H1 (cell line): ENCODE measurements at regions not wholly inside any gene's neighbourhood (a gene's known extent, or its start where the extent isn't known, plus 50 kb on each side); places are given as distances from the start of the nearest gene placed in this dataset.

Experiments
- CTCF ChIA-PET: fragments of 300-600 bp; sonication (Branson Sonifier 250); formaldehyde crosslinking; loops from one replicate; lab custom pipeline; 2021; ENCODE audit not compliant: partially characterized antibody; lab: Charles Lee
- POLR2A ChIA-PET: fragments of 300-600 bp; sonication (Branson Sonifier 250); formaldehyde crosslinking; loops from one replicate; lab custom pipeline; 2021; ENCODE audit warnings: inconsistent platforms; ENCODE audit not compliant: partially characterized antibody; lab: Charles Lee
- DNase-seq, 2 experiments: peaks; one replicate each; pipeline versions ENCODE4 v3.0.0 to v3.0.0-alpha.2; 2010 to 2022; ENCODE audit warnings: low spot score in 2 of 2, low read depth in 1 of 2, mixed read lengths in 1 of 2
- FAIRE-seq: peaks from 2 replicates; lab custom pipeline; 2011; peaks lifted over from hg19 to GRCh38; lab: Jason Lieb, UNC
- H2AFZ ChIP-seq: 2 replicates; pipeline ENCODE4 v1.8.1; 2012; ENCODE audit warnings: low read length, inconsistent platforms
- H2AK5ac ChIP-seq: 2 replicates; pipeline ENCODE4 v1.6.1; 2013; ENCODE audit warnings: low read depth, low read length
- H2BK120ac ChIP-seq: replicated peaks from 2 replicates; pipeline ENCODE3; 2013; ENCODE audit warnings: low read depth, low read length, inconsistent platforms
- H2BK12ac ChIP-seq: 2 replicates; pipeline ENCODE4 v1.6.1; 2013; ENCODE audit warnings: low read depth, low read length
- H2BK15ac ChIP-seq: 2 replicates; pipeline ENCODE4 v1.6.1; 2013; ENCODE audit warnings: low read length
- H2BK20ac ChIP-seq: 2 replicates; pipeline ENCODE4 v1.6.1; 2013; ENCODE audit warnings: low read length
- H2BK5ac ChIP-seq: 2 replicates; pipeline ENCODE4 v1.6.1; 2013; ENCODE audit warnings: low read depth, low read length
- H3K14ac ChIP-seq: 2 replicates; pipeline ENCODE4 v1.6.1; 2013; ENCODE audit warnings: inconsistent platforms; ENCODE audit not compliant: insufficient read length
- H3K18ac ChIP-seq: 2 replicates; pipeline ENCODE4 v1.6.1; 2013; ENCODE audit warnings: low read length; ENCODE audit errors: extremely low read depth
- H3K23ac ChIP-seq: 2 replicates; pipeline ENCODE4 v1.6.1; 2013; ENCODE audit warnings: inconsistent platforms; ENCODE audit not compliant: insufficient read length
- H3K23me2 ChIP-seq: 2 replicates; pipeline ENCODE4 v1.6.1; 2013; ENCODE audit warnings: low read depth, low read length
- H3K27ac ChIP-seq: 2 replicates; pipeline ENCODE4 v1.6.1; 2011; ENCODE audit warnings: low read depth, low read length, inconsistent platforms
- H3K27me3 ChIP-seq, 4 experiments: replicated peaks in 1 of 4; 1 replicate in 1 of 4; 2 replicates in 3 of 4; pipeline versions ENCODE4 v1.6.1 to v1.8.1; 2011 to 2013; ENCODE audit warnings: low read length in 3 of 4, mild to moderate bottlenecking in 3 of 4, inconsistent platforms in 2 of 4, mixed read lengths in 2 of 4, moderate library complexity in 1 of 4; ENCODE audit not compliant: control insufficient read depth in 3 of 4, insufficient read depth in 3 of 4; ENCODE audit errors: extremely low read depth in 1 of 4
- H3K36me3 ChIP-seq, 4 experiments: 2 replicates each; pipeline versions ENCODE4 v1.6.1 to v1.8.1; 2011 to 2013; ENCODE audit warnings: mild to moderate bottlenecking in 4 of 4, low read length in 3 of 4, moderate library complexity in 2 of 4, control low read depth in 1 of 4, inconsistent platforms in 1 of 4; ENCODE audit not compliant: insufficient read depth in 4 of 4, control insufficient read depth in 2 of 4
- H3K4ac ChIP-seq: replicated peaks from 2 replicates; pipeline ENCODE3; 2013; ENCODE audit warnings: low read length, low read depth, mixed read lengths, inconsistent platforms; ENCODE audit not compliant: insufficient read length
- H3K4me1 ChIP-seq, 4 experiments: replicated peaks in 1 of 4; 1 replicate in 1 of 4; 2 replicates in 3 of 4; pipeline versions ENCODE4 v1.6.1 to v1.8.1; 2011 to 2013; ENCODE audit warnings: low read length in 3 of 4, inconsistent platforms in 2 of 4, mixed read lengths in 1 of 4; ENCODE audit not compliant: insufficient read depth in 4 of 4, control insufficient read depth in 3 of 4
- H3K4me2 ChIP-seq, 2 experiments: 2 replicates each; pipeline versions ENCODE4 v1.6.1 to v1.8.1; 2011 to 2013; ENCODE audit warnings: low read depth in 2 of 2, low read length in 2 of 2, control low read depth in 1 of 2, inconsistent platforms in 1 of 2, mild to moderate bottlenecking in 1 of 2; ENCODE audit not compliant: insufficient read depth in 1 of 2
- H3K4me3 ChIP-seq, 4 experiments: fragments of 200-600, 300-600 bp in 1 of 4; sonication (generic), shearing (Covaris generic), sonication (Bioruptor Twin) in 1 of 4; 2 replicates each; pipeline versions ENCODE4 v1.5.1 to v1.8.1; 2011 to 2016; ENCODE audit warnings: low read length in 4 of 4, low read depth in 3 of 4, control low read depth in 2 of 4, inconsistent platforms in 2 of 4, mild to moderate bottlenecking in 2 of 4, mixed read lengths in 1 of 4, moderate library complexity in 1 of 4; ENCODE audit not compliant: insufficient read depth in 2 of 4; ENCODE audit errors: extremely low read depth in 1 of 4
- H3K56ac ChIP-seq: replicated peaks from 2 replicates; pipeline ENCODE3; 2013; ENCODE audit warnings: low read depth, mild to moderate bottlenecking, mixed read lengths, low read length, inconsistent platforms; ENCODE audit not compliant: insufficient read length
- H3K79me1 ChIP-seq: 2 replicates; pipeline ENCODE4 v1.6.1; 2013; ENCODE audit warnings: low read depth, low read length, control low read depth
- H3K79me2 ChIP-seq, 2 experiments: 2 replicates each; pipeline versions ENCODE4 v1.6.1 to v1.8.1; 2012 to 2013; ENCODE audit warnings: low read length in 2 of 2, mild to moderate bottlenecking in 2 of 2, inconsistent platforms in 1 of 2; ENCODE audit not compliant: insufficient read depth in 2 of 2, control insufficient read depth in 1 of 2
- H3K9ac ChIP-seq, 4 experiments: replicated peaks in 1 of 4; 1 replicate in 1 of 4; 2 replicates in 3 of 4; pipeline versions ENCODE4 v1.6.1 to v1.8.1; 2011 to 2013; ENCODE audit warnings: low read depth in 3 of 4, low read length in 3 of 4, control low read depth in 2 of 4, mild to moderate bottlenecking in 2 of 4, moderate library complexity in 2 of 4, inconsistent platforms in 1 of 4; ENCODE audit errors: extremely low read depth in 1 of 4
- H3K9me3 ChIP-seq, 2 experiments: 2 replicates each; pipeline versions ENCODE4 v1.6.1 to v1.8.1; 2012 to 2013; ENCODE audit warnings: mild to moderate bottlenecking in 2 of 2, moderate library complexity in 2 of 2, control low read depth in 1 of 2, inconsistent platforms in 1 of 2, low read depth in 1 of 2, low read length in 1 of 2, mixed read lengths in 1 of 2; ENCODE audit not compliant: insufficient read depth in 2 of 2
- H4K20me1 ChIP-seq, 2 experiments: replicated peaks in 1 of 2; 2 replicates each; pipeline versions ENCODE3 to v1.8.1; 2011 to 2013; ENCODE audit warnings: inconsistent platforms in 2 of 2, low read length in 2 of 2, mild to moderate bottlenecking in 1 of 2; ENCODE audit not compliant: insufficient read depth in 2 of 2, control insufficient read depth in 1 of 2
- H4K5ac ChIP-seq: 2 replicates; pipeline ENCODE4 v1.6.1; 2013; ENCODE audit warnings: low read length, low read depth, mixed read lengths, inconsistent platforms; ENCODE audit not compliant: insufficient read length
- H4K8ac ChIP-seq: 2 replicates; pipeline ENCODE4 v1.8.0; 2013; ENCODE audit warnings: mild to moderate bottlenecking, moderate library complexity, low read length, inconsistent platforms; ENCODE audit not compliant: insufficient read depth; ENCODE audit errors: extremely low read depth
- H4K91ac ChIP-seq: replicated peaks from 2 replicates; pipeline ENCODE3; 2013; ENCODE audit warnings: low read length, mixed read lengths, inconsistent platforms; ENCODE audit not compliant: insufficient read length
- MAFK ChIP-seq: IDR thresholded peaks from 2 replicates; pipeline ENCODE4 v1.6.1; 2012; ENCODE audit warnings: low read depth, mild to moderate bottlenecking, improper control_type of control experiment, low read length
- RAD21 ChIP-seq, 2 experiments: IDR thresholded peaks in 1 of 2; conservative IDR thresholded peaks in 1 of 2; 2 replicates each; pipeline ENCODE4 v1.6.1; 2011; ENCODE audit warnings: low read depth in 2 of 2, low read length in 2 of 2, improper control_type of control experiment in 1 of 2, inconsistent platforms in 1 of 2, mild to moderate bottlenecking in 1 of 2, moderate library complexity in 1 of 2
- WGBS, 2 experiments: shearing (Covaris generic) in 1 of 2; methylation state at CpG; one replicate each; pipeline versions ENCODE4 v1.1.6 to v1.1.7; 2013 to 2015; ENCODE audit warnings: low lambda C conversion rate in 2 of 2, mixed read lengths in 2 of 2, inconsistent platforms in 1 of 2, low coverage in 1 of 2, missing lambda C conversion rate in 1 of 2; ENCODE audit not compliant: insufficient replicate concordance in 2 of 2, insufficient coverage in 1 of 2, insufficient read length in 1 of 2; ENCODE audit errors: extremely low coverage in 1 of 2, missing lambda C conversion rate in 1 of 2; 5-methylcytosine and 5-hydroxymethylcytosine counted together
- TF ChIP-seq, protein P1 (sequence below), 3 experiments: IDR thresholded peaks; 1 replicate in 2 of 3; 2 replicates in 1 of 3; pipeline versions ENCODE4 v1.5.1 to v1.6.1; 2011; ENCODE audit warnings: low read length in 3 of 3, mild to moderate bottlenecking in 3 of 3, inconsistent platforms in 2 of 3, low read depth in 1 of 3, moderate library complexity in 1 of 3; ENCODE audit not compliant: insufficient read depth in 1 of 3; ENCODE audit errors: control extremely low read depth in 1 of 3

DNA sequence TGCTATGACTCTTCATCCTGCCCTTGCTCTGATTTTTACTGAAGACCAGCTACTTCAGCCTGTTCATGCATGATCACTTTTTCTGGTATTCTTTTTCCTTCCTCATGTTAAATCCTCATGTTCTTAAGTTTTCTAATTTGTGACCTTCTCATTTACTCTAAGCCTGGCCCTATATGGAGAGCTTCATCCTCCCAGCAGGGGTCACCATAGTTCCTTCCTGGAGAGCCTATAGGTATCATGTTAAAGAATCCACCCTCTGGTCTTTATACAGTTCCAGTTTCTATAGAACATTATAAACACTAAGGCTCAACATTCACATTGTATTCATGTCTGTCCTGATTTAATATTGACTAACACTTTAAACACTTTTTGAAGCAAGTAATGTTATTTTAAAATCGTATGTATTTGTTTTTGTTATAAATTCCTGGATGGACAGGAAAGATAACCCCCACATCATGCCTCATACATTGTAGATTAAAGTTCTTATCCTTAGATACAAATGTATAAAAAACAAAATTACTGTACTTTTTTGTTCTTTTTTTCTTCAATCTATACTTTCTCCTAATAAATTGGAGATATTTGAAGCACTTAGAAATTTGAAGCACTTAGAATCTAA, 53.8 kb upstream of the OTUD4 start:
- Histone ChIP-seq H3K4me2 (no peak overlapping the region), H2BK20ac (no peak overlapping the region), H3K36me3 (no peaks in the 10 kb centered on the region), H2AFZ (peak overlapping the region; percentile 78), H3K9ac (no peak overlapping the region), H4K20me1 (no peaks in the 10 kb centered on the region), H3K79me1 (no peaks in the 10 kb centered on the region), H3K18ac (no peak overlapping the region), H2BK5ac (no peak overlapping the region), H2BK12ac (no peak overlapping the region), H3K14ac (no peak overlapping the region), H3K27me3 (no peaks in the 10 kb centered on the region), H3K27ac (no peak overlapping the region), H2BK120ac (no peak overlapping the region), H3K79me2 (no peaks in the 10 kb centered on the region), H4K8ac (no peak overlapping the region), H3K23me2 (no peaks in the 10 kb centered on the region), H2BK15ac (no peak overlapping the region), H4K5ac (no peak overlapping the region), H3K56ac (no peak overlapping the region), H3K4ac (no peak overlapping the region), H3K4me1 (no peaks in the 10 kb centered on the region), H2AK5ac (no peak overlapping the region), H3K23ac (no peak overlapping the region), H4K91ac (no peak overlapping the region), H3K4me3 (no peak overlapping the region), H3K9me3 (no peaks in the 10 kb centered on the region)
- ChIA-PET CTCF (interaction anchor here (0.6 to 2.6 kb wide), 32 partner anchors 10 to 778 kb away, joined by 3 to 12 read pairs (median 4); no protein-coding TSS in a partner anchor), POLR2A (no interaction called here)
- WGBS, 2 experiments, result 71% methylated on average over 1 of the region's 1 CpG; no CpG with 5 or more reads in 1 of the 2 experiments
- TF ChIP-seq RAD21 (IDR thresholded peaks at IDR 0.05 in 1 of 2, conservative IDR thresholded peaks at IDR 0.05 in 1 of 2; ENCODE audit: low read depth in 2 of 2, low read length in 2 of 2) (peak; percentile 88 to 90), MAFK (no peak)
- TF ChIP-seq, protein P1, sequence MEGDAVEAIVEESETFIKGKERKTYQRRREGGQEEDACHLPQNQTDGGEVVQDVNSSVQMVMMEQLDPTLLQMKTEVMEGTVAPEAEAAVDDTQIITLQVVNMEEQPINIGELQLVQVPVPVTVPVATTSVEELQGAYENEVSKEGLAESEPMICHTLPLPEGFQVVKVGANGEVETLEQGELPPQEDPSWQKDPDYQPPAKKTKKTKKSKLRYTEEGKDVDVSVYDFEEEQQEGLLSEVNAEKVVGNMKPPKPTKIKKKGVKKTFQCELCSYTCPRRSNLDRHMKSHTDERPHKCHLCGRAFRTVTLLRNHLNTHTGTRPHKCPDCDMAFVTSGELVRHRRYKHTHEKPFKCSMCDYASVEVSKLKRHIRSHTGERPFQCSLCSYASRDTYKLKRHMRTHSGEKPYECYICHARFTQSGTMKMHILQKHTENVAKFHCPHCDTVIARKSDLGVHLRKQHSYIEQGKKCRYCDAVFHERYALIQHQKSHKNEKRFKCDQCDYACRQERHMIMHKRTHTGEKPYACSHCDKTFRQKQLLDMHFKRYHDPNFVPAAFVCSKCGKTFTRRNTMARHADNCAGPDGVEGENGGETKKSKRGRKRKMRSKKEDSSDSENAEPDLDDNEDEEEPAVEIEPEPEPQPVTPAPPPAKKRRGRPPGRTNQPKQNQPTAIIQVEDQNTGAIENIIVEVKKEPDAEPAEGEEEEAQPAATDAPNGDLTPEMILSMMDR (IDR thresholded peaks at IDR 0.05; ENCODE audit: control extremely low read depth in 1 of 3, insufficient read depth in 1 of 3, low read depth in 1 of 3, low read length in 3 of 3), result peak in 2 of 3 experiments; percentile 67 to 68; a peak in 3 of 4 replicates
- peak; percentile 69 for FAIRE-seq
- peak; percentile 9 to 56 for DNase-seq
